ENCODE measurements at regions not wholly inside any gene's neighbourhood (a gene's known extent, or its start where the extent isn't known, plus 50 kb on each side); places are given as distances from the start of the nearest gene placed in this dataset.

DNA sequence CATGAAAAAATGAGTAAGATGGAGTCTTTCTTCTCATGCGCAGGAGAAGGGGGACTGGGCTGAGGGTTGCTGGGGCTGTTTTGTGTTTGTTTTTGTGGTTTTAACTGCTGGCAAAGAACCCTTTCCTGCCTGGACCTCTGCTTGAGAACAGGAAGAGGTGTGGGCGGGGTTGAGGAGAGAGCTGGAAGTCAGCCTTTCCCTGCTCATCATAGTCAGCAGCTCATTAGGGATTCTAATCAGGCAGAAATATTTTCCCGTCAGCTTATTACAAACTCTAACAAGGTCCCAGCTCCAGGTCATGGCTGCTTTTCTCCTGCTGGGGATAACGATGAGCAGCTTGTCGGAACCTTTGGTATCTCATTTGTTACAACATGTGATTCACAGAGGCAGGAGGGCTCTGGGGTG lies 185.0 kb upstream of the NRXN3 start (continued):
- TF ChIP-seq, protein P1, sequence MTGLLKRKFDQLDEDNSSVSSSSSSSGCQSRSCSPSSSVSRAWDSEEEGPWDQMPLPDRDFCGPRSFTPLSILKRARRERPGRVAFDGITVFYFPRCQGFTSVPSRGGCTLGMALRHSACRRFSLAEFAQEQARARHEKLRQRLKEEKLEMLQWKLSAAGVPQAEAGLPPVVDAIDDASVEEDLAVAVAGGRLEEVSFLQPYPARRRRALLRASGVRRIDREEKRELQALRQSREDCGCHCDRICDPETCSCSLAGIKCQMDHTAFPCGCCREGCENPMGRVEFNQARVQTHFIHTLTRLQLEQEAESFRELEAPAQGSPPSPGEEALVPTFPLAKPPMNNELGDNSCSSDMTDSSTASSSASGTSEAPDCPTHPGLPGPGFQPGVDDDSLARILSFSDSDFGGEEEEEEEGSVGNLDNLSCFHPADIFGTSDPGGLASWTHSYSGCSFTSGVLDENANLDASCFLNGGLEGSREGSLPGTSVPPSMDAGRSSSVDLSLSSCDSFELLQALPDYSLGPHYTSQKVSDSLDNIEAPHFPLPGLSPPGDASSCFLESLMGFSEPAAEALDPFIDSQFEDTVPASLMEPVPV (CRISPR knock-in tag; IDR thresholded peaks at IDR 0.05), result no peak
- TF ChIP-seq ZNF572 (CRISPR knock-in tag; IDR thresholded peaks at IDR 0.05) (no peak), ZNF232 (CRISPR knock-in tag; IDR thresholded peaks at IDR 0.05; ENCODE audit: borderline replicate concordance) (no peak), PAF1 (CRISPR knock-in tag; IDR thresholded peaks at IDR 0.05) (no peak), ZNF703 (CRISPR knock-in tag; IDR thresholded peaks at IDR 0.05; ENCODE audit: borderline replicate concordance) (no peak), ZFP36 (IDR thresholded peaks at IDR 0.05; ENCODE audit: borderline replicate concordance, low read depth, low read length, partially characterized antibody) (no peak), ZNF260 (CRISPR knock-in tag; IDR thresholded peaks at IDR 0.05; ENCODE audit: borderline replicate concordance, low read depth) (no peak)

DNA sequence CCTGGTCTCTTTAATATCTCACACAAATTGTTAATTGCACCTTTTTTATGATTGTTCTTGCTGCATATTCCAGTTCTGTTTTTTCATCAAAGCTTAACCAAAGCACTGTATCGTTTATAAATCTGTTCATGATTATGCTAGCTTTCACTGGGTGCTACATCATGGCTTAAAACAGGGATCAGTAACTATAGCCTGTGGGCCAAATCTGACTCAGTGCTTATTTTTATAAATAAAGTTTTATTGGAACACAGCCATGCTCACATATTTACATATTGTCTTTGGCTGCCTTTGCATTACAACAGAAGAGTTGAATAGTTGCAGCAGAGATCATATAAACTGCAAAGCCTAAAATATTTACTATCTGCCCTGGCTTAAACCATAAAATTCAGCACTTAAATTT lies 183.4 kb upstream of the NRXN3 start:
- no peak overlapping the region for H3K27ac ChIP-seq (ENCODE audit: extremely low read length, insufficient read depth, low read length)
- POLR2A ChIA-PET, result no interaction called here
- H3K9ac ChIP-seq (ENCODE audit: insufficient read depth, low read depth, low read length), result no peak overlapping the region
- ATAC-seq, result no peak
- no peaks in the 10 kb centered on the region for H3K79me2 ChIP-seq (ENCODE audit: insufficient read depth, low read length)
- no peak overlapping the region for H3K4me3 ChIP-seq (replicated peaks in 1 of 3; ENCODE audit: insufficient read depth in 1 of 3, low read depth in 2 of 3, low read length in 3 of 3)
- in situ Hi-C loops (cut with HindIII; ENCODE audit: extremely low pct_ligation_motif_present, low pct_unique_long_range_greater_than_20kb), result loop anchor here (10.0 kb wide), 1 partner anchor 122 kb away; no protein-coding TSS in a partner anchor
- intact Hi-C loops (cut with micrococcal nuclease; ENCODE audit: unreplicated experiment), result no loop called here
- H4K20me1 ChIP-seq (ENCODE audit: insufficient read depth, low read length), result no peaks in the 10 kb centered on the region
- FAIRE-seq, result no peak
- H3K27me3 ChIP-seq (ENCODE audit: control insufficient read depth in 1 of 2, insufficient read depth in 2 of 2, low read length in 2 of 2), result peaks cover 1 to 11% of the 10 kb centered on the region in 2 experiments; a peak in 2 of 5 replicates
- DNase-seq (ENCODE audit: low spot score), result no peak
- no peak overlapping the region for H3K4me2 ChIP-seq (ENCODE audit: low read depth, low read length)
- WGBS (ENCODE audit: low lambda C conversion rate), result 0% methylated on average over 1 of the region's 1 CpG
- H3K9me3 ChIP-seq (ENCODE audit: low read length), result no peaks in the 10 kb centered on the region
- H3K4me1 ChIP-seq (ENCODE audit: insufficient read depth, low read length), result no peaks in the 10 kb centered on the region
- TF ChIP-seq FOXA1 (IDR thresholded peaks at IDR 0.05), result no peak
- no peak for TF ChIP-seq FOXA1 (CRISPR knock-in tag; IDR thresholded peaks at IDR 0.05)
- TF ChIP-seq, protein P2, sequence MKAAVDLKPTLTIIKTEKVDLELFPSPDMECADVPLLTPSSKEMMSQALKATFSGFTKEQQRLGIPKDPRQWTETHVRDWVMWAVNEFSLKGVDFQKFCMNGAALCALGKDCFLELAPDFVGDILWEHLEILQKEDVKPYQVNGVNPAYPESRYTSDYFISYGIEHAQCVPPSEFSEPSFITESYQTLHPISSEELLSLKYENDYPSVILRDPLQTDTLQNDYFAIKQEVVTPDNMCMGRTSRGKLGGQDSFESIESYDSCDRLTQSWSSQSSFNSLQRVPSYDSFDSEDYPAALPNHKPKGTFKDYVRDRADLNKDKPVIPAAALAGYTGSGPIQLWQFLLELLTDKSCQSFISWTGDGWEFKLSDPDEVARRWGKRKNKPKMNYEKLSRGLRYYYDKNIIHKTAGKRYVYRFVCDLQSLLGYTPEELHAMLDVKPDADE (CRISPR knock-in tag; IDR thresholded peaks at IDR 0.05), result no peak
- TF ChIP-seq, protein P3, sequence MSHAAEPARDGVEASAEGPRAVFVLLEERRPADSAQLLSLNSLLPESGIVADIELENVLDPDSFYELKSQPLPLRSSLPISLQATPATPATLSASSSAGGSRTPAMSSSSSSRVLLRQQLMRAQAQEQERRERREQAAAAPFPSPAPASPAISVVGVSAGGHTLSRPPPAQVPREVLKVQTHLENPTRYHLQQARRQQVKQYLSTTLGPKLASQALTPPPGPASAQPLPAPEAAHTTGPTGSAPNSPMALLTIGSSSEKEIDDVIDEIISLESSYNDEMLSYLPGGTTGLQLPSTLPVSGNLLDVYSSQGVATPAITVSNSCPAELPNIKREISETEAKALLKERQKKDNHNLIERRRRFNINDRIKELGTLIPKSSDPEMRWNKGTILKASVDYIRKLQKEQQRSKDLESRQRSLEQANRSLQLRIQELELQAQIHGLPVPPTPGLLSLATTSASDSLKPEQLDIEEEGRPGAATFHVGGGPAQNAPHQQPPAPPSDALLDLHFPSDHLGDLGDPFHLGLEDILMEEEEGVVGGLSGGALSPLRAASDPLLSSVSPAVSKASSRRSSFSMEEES (CRISPR knock-in tag; IDR thresholded peaks at IDR 0.05), result no peak
- no peak for TF ChIP-seq KLF9 (CRISPR knock-in tag; IDR thresholded peaks at IDR 0.05; ENCODE audit: low read depth)
- no peak for TF ChIP-seq ZNF260 (CRISPR knock-in tag; IDR thresholded peaks at IDR 0.05; ENCODE audit: borderline replicate concordance, low read depth)
- no peak for TF ChIP-seq ZNF788 (CRISPR knock-in tag; IDR thresholded peaks at IDR 0.05; ENCODE audit: borderline replicate concordance)
- no peak for TF ChIP-seq ZNF383 (CRISPR knock-in tag; IDR thresholded peaks at IDR 0.05; ENCODE audit: borderline replicate concordance)
- no peak for TF ChIP-seq ZNF749 (CRISPR knock-in tag; IDR thresholded peaks at IDR 0.05; ENCODE audit: borderline replicate concordance)
- no peak for TF ChIP-seq ZNF205 (CRISPR knock-in tag; IDR thresholded peaks at IDR 0.05)
- no peak for TF ChIP-seq ZBTB1 (CRISPR knock-in tag; IDR thresholded peaks at IDR 0.05; ENCODE audit: borderline replicate concordance)
- TF ChIP-seq PAF1 (CRISPR knock-in tag; IDR thresholded peaks at IDR 0.05), result no peak
- TF ChIP-seq ATF7-NPFF (CRISPR knock-in tag; IDR thresholded peaks at IDR 0.05; ENCODE audit: low read depth), result no peak
- no peaks in the 10 kb centered on the region for H3K36me3 ChIP-seq (replicated peaks in 1 of 2; ENCODE audit: control insufficient read depth in 1 of 2, insufficient read depth in 2 of 2, low read length in 2 of 2)
- no TSS peak for BruUV-seq (replicated peaks)
- no peak overlapping the region for H2AFZ ChIP-seq (ENCODE audit: low read length)
- CTCF ChIA-PET (ENCODE audit: low intra/inter-chr PET ratio, low total read pairs), result no interaction called here

All from HepG2 (cell line).